K562 (cell line): ENCODE measurements at regions not wholly inside any gene's neighbourhood (a gene's known extent, or its start where the extent isn't known, plus 50 kb on each side); places are given as distances from the start of the nearest gene placed in this dataset.

Source experiments
- ARID3A ChIP-seq: IDR thresholded peaks from 2 replicates; pipeline ENCODE4 v1.6.1; 2012; ENCODE audit warnings: low read depth, low read length, improper control_type of control experiment, borderline replicate concordance
- ATF4 ChIP-seq: fragments of 450-650 bp; formaldehyde crosslinking; IDR thresholded peaks from 2 replicates; pipeline ENCODE4 v1.4.0; 2022; ENCODE audit warnings: mild to moderate bottlenecking, moderate library complexity
- ESRRA ChIP-seq: fragments of 450-650 bp; IDR thresholded peaks from 2 replicates; pipeline ENCODE4 v1.6.1; 2014; ENCODE audit warnings: low read depth, mild to moderate bottlenecking, moderate library complexity, borderline replicate concordance
- GABPA ChIP-seq: fragments of 200-800 bp; sonication (Bioruptor generic); conservative IDR thresholded peaks from 2 replicates; pipeline ENCODE4 v1.6.1; 2016; ENCODE audit warnings: low read depth, missing genetic modification characterization, missing compliant biosample characterization
- HINFP ChIP-seq: fragments of 450-650 bp; conservative IDR thresholded peaks from 2 replicates; pipeline ENCODE4 v1.6.1; 2016; ENCODE audit warnings: missing genetic modification characterization, low read depth, mild to moderate bottlenecking, control low read depth, missing compliant biosample characterization
- MBD2 ChIP-seq: sonication (generic); IDR thresholded peaks from 2 replicates; pipeline ENCODE4 v1.6.1; 2016; ENCODE audit warnings: low read depth, borderline replicate concordance
- PRPF4 ChIP-seq: fragments of 200-400 bp; formaldehyde crosslinking; IDR thresholded peaks from one replicate; pipeline ENCODE4 v1.6.1; 2017; ENCODE audit warnings: low read length, low read depth, mild to moderate bottlenecking; ENCODE audit not compliant: insufficient read depth, poor library complexity, severe bottlenecking
- RAD51 ChIP-seq: fragments of 450-650 bp; IDR thresholded peaks from 2 replicates; pipeline ENCODE4 v1.7.1; 2016; ENCODE audit warnings: low read depth, mild to moderate bottlenecking, borderline replicate concordance
- RBM39 ChIP-seq: fragments of 200-400 bp; formaldehyde crosslinking; optimal IDR thresholded peaks from 2 replicates; pipeline ENCODE3; 2018; ENCODE audit warnings: low read depth, low read length
- SMAD2 ChIP-seq: fragments of 150-350 bp; IDR thresholded peaks from 2 replicates; pipeline ENCODE4 v1.6.1; 2014; ENCODE audit warnings: low read depth, mild to moderate bottlenecking, low read length
- SMAD3 ChIP-seq: fragments of 450-650 bp; formaldehyde crosslinking; conservative IDR thresholded peaks from 2 replicates; pipeline ENCODE4 v1.4.0; 2020; ENCODE audit warnings: mild to moderate bottlenecking
- TCF7L2 ChIP-seq: fragments of 150-350 bp; IDR thresholded peaks from 2 replicates; pipeline ENCODE4 v1.6.1; 2016; ENCODE audit warnings: low read depth, mild to moderate bottlenecking, low read length, moderate library complexity
- THAP12 ChIP-seq: fragments of 250-450 bp; sonication (Bioruptor Pico); IDR thresholded peaks from 2 replicates; pipeline ENCODE4 v1.9.0; 2021; ENCODE audit warnings: mild to moderate bottlenecking, inconsistent platforms
- TRIM24 ChIP-seq, 2 experiments: fragments of 450-650 bp; IDR thresholded peaks; 2 replicates each; pipeline ENCODE4 v1.6.1; 2016
- WHSC1 ChIP-seq: IDR thresholded peaks from one replicate; pipeline ENCODE4 v1.6.1; 2012; ENCODE audit warnings: low read length, control low read depth, inconsistent platforms
- ZBTB49 ChIP-seq: sonication (generic); formaldehyde crosslinking; IDR thresholded peaks from 2 replicates; pipeline ENCODE4 v1.8.0; 2022; ENCODE audit warnings: missing genetic modification reagents, mild to moderate bottlenecking, borderline replicate concordance
- ZKSCAN3 ChIP-seq: fragments of 250-450 bp; sonication (Bioruptor Pico); IDR thresholded peaks from 2 replicates; pipeline ENCODE4 v1.4.0; 2020
- ZNF324 ChIP-seq: fragments of 250-450 bp; sonication (Bioruptor Pico); IDR thresholded peaks from 2 replicates; pipeline ENCODE4 v1.4.0; 2020; ENCODE audit warnings: mild to moderate bottlenecking
- ZNF778 ChIP-seq: fragments of 450-650 bp; formaldehyde crosslinking; IDR thresholded peaks from 2 replicates; pipeline ENCODE4 v1.4.0; 2020; ENCODE audit warnings: mild to moderate bottlenecking, moderate library complexity

- TF ChIP-seq ARID3A (no peak; the same call in 1 of the 2 replicates), MBD2 (no peak), SMAD3 (no peak), SMAD2 (no peak), GABPA (tag) (no peak; the same call in 1 of the 2 replicates), ZBTB49 (CRISPR knock-in tag) (no peak), ATF4 (no peak), ESRRA (no peak), ZNF324 (CRISPR knock-in tag) (no peak), RBM39 (no peak), ZKSCAN3 (no peak), PRPF4 (no peak), ZNF778 (no peak), WHSC1 (no peak), HINFP (no peak), RAD51 (no peak), THAP12 (CRISPR knock-in tag) (no peak), TRIM24 (IDR thresholded peaks at IDR 0.05) (no peak), TCF7L2 (no peak)
These were observed 172.3 kb downstream of the TRIM27 start (continued) for GRCh38 chr6:28751514-28751913.
